Kidney epithelial cell (primary cell): ENCODE measurements at regions not wholly inside any gene's neighbourhood (a gene's known extent, or its start where the extent isn't known, plus 50 kb on each side); places are given as distances from the start of the nearest gene placed in this dataset.
"Not testable (repeated sequence)": the region's sequence is repeated elsewhere in the genome, so short reads cannot be mapped to it uniquely, and the experiment has no call there.

Experiments
- DNase-seq: peaks from one replicate; pipeline ENCODE4 v3.0.0-alpha.2; 2010; ENCODE audit warnings: low read depth
- H3K27me3 ChIP-seq: 2 replicates; pipeline ENCODE4 v1.6.0; 2011; ENCODE audit warnings: low read length; ENCODE audit not compliant: control insufficient read depth, insufficient read depth
- H3K36me3 ChIP-seq: 2 replicates; pipeline ENCODE4 v1.5.1; 2011; ENCODE audit warnings: low read length; ENCODE audit not compliant: control insufficient read depth, insufficient read depth
- H3K4me3 ChIP-seq: 2 replicates; pipeline ENCODE4 v1.5.1; 2011; ENCODE audit warnings: low read depth, mild to moderate bottlenecking, control low read depth, low read length
- CTCF ChIP-seq: IDR thresholded peaks from 2 replicates; pipeline ENCODE4 v1.5.1; 2011; ENCODE audit warnings: mild to moderate bottlenecking, moderate library complexity, low read length, control low read depth, inconsistent platforms; ENCODE audit not compliant: insufficient read depth, poor library complexity, severe bottlenecking

- TF ChIP-seq CTCF, result no peak
- Histone ChIP-seq H3K36me3 (no peaks in the 10 kb centered on the region), H3K4me3 (no peak overlapping the region), H3K27me3 (no peaks in the 10 kb centered on the region)
- DNase-seq, result no peak
Observed at GRCh38 chr11:86147004-86147403, 78.1 kb upstream of the PICALM start.

GRCh38 chr11:86145439-86146156 lies 76.7 kb upstream of the PICALM start:
- H3K27me3 ChIP-seq, result no peaks in the 10 kb centered on the region
- H3K4me3 ChIP-seq, result no peak overlapping the region
- no peaks in the 10 kb centered on the region for H3K36me3 ChIP-seq
- peak; percentile 59 for DNase-seq
- TF ChIP-seq CTCF, result no peak

GRCh38 chr11:86144846-86145245 lies 76.0 kb upstream of the PICALM start:
- Histone ChIP-seq H3K4me3 (no peak overlapping the region), H3K36me3 (no peaks in the 10 kb centered on the region)
- no peak for TF ChIP-seq CTCF

GRCh38 chr11:86144087-86144486 lies 75.2 kb upstream of the PICALM start:
- not testable (repeated sequence) for DNase-seq, H3K27me3 ChIP-seq, H3K36me3 ChIP-seq, H3K4me3 ChIP-seq

More at GRCh38 chr11:86144846-86145245, 76.0 kb upstream of the PICALM start:
- no peaks in the 10 kb centered on the region for H3K27me3 ChIP-seq
- DNase-seq, result no peak

GRCh38 chr11:86143087-86144030 lies 74.5 kb upstream of the PICALM start:
- Histone ChIP-seq H3K27me3 (no peaks in the 10 kb centered on the region), H3K36me3 (no peaks in the 10 kb centered on the region), H3K4me3 (no peak overlapping the region)
- no peak for TF ChIP-seq CTCF
- no peak for DNase-seq

- H3K36me3 ChIP-seq, result no peaks in the 10 kb centered on the region
- H3K4me3 ChIP-seq, result no peak overlapping the region
- TF ChIP-seq CTCF, result no peak
- no peaks in the 10 kb centered on the region for H3K27me3 ChIP-seq
- DNase-seq, result no peak
Observed at GRCh38 chr11:86142170-86142569, 73.3 kb upstream of the PICALM start.
